ENCODE measurements at regions not wholly inside any gene's neighbourhood (a gene's known extent, or its start where the extent isn't known, plus 50 kb on each side); places are given as distances from the start of the nearest gene placed in this dataset.

- no peaks in the 10 kb centered on the region for H3K79me2 ChIP-seq (ENCODE audit: insufficient read depth, low read depth, low read length)
- H3K27ac ChIP-seq (ENCODE audit: low read depth, low read length, poor library complexity, severe bottlenecking): no peak overlapping the region
- TF ChIP-seq EZH2phosphoT487 (IDR thresholded peaks at IDR 0.05; ENCODE audit: borderline replicate concordance, low read depth, low read length) (no peak), CTCF (conservative IDR thresholded peaks at IDR 0.05; ENCODE audit: low read length) (no peak)
- H3K9me2 ChIP-seq (ENCODE audit: insufficient read depth, low read length): no peaks in the 10 kb centered on the region
- no peak overlapping the region for H2AFZ ChIP-seq (ENCODE audit: low read length)
- no peak overlapping the region for H3K4me3 ChIP-seq (ENCODE audit: low read depth, low read length, poor library complexity, severe bottlenecking)
- intact Hi-C loops (cut with micrococcal nuclease; ENCODE audit: unreplicated experiment): no loop called here
- H3K9me3 ChIP-seq (ENCODE audit: low read length): no peaks in the 10 kb centered on the region
- DNase-seq (ENCODE audit: low spot score): no peak
- CTCF ChIA-PET (ENCODE audit: unreplicated experiment): no interaction called here
- H4K20me1 ChIP-seq (ENCODE audit: insufficient read depth, low read length): no peaks in the 10 kb centered on the region
- no peak overlapping the region for H3K4me2 ChIP-seq (ENCODE audit: low read length)
- H3K36me3 ChIP-seq (ENCODE audit: insufficient read depth, low read length): no peaks in the 10 kb centered on the region
- POLR2A ChIA-PET: no interaction called here
- H3K4me1 ChIP-seq (ENCODE audit: insufficient read depth, low read length, poor library complexity, severe bottlenecking): no peaks in the 10 kb centered on the region
- no TSS peak for BruUV-seq (replicated peaks)
These were observed 189.2 kb downstream of the IRX1 start for GRCh38 chr5:3784854-3785253.

GRCh38 chr5:3786165-3786564 is 190.5 kb downstream of the IRX1 start:
- Histone ChIP-seq H3K9me3 (ENCODE audit: low read length) (no peaks in the 10 kb centered on the region), H3K4me3 (ENCODE audit: low read depth, low read length, poor library complexity, severe bottlenecking) (no peak overlapping the region), H3K4me2 (ENCODE audit: low read length) (no peak overlapping the region), H2AFZ (ENCODE audit: low read length) (no peak overlapping the region), H3K36me3 (ENCODE audit: insufficient read depth, low read length) (no peaks in the 10 kb centered on the region), H3K9me2 (ENCODE audit: insufficient read depth, low read length) (no peaks in the 10 kb centered on the region), H3K27ac (ENCODE audit: low read depth, low read length, poor library complexity, severe bottlenecking) (no peak overlapping the region), H4K20me1 (ENCODE audit: insufficient read depth, low read length) (no peaks in the 10 kb centered on the region), H3K79me2 (ENCODE audit: insufficient read depth, low read depth, low read length) (no peaks in the 10 kb centered on the region), H3K4me1 (ENCODE audit: insufficient read depth, low read length, poor library complexity, severe bottlenecking) (no peaks in the 10 kb centered on the region)
- CTCF ChIA-PET (ENCODE audit: unreplicated experiment): no interaction called here
- POLR2A ChIA-PET: no interaction called here
- intact Hi-C loops (cut with micrococcal nuclease; ENCODE audit: unreplicated experiment): no loop called here
- no peak for TF ChIP-seq EZH2phosphoT487 (IDR thresholded peaks at IDR 0.05; ENCODE audit: borderline replicate concordance, low read depth, low read length)
- no peak for TF ChIP-seq CTCF (conservative IDR thresholded peaks at IDR 0.05; ENCODE audit: low read length)
- DNase-seq (ENCODE audit: low spot score): no peak
- BruUV-seq (replicated peaks): no TSS peak

GRCh38 chr5:3786891-3787430 is 191.3 kb downstream of the IRX1 start:
- Histone ChIP-seq H3K27ac (ENCODE audit: low read depth, low read length, poor library complexity, severe bottlenecking) (no peak overlapping the region), H3K4me2 (ENCODE audit: low read length) (no peak overlapping the region), H3K9me3 (ENCODE audit: low read length) (no peaks in the 10 kb centered on the region), H3K4me3 (ENCODE audit: low read depth, low read length, poor library complexity, severe bottlenecking) (no peak overlapping the region), H3K9me2 (ENCODE audit: insufficient read depth, low read length) (no peaks in the 10 kb centered on the region), H3K79me2 (ENCODE audit: insufficient read depth, low read depth, low read length) (no peaks in the 10 kb centered on the region), H2AFZ (ENCODE audit: low read length) (no peak overlapping the region), H3K36me3 (ENCODE audit: insufficient read depth, low read length) (no peaks in the 10 kb centered on the region), H3K4me1 (ENCODE audit: insufficient read depth, low read length, poor library complexity, severe bottlenecking) (no peaks in the 10 kb centered on the region), H4K20me1 (ENCODE audit: insufficient read depth, low read length) (no peaks in the 10 kb centered on the region)
- DNase-seq (ENCODE audit: low spot score): no peak
- no peak for TF ChIP-seq CTCF (conservative IDR thresholded peaks at IDR 0.05; ENCODE audit: low read length)
- TF ChIP-seq EZH2phosphoT487 (IDR thresholded peaks at IDR 0.05; ENCODE audit: borderline replicate concordance, low read depth, low read length): no peak
- CTCF ChIA-PET (ENCODE audit: unreplicated experiment): no interaction called here
- BruUV-seq (replicated peaks): no TSS peak
- POLR2A ChIA-PET: no interaction called here
- intact Hi-C loops (cut with micrococcal nuclease; ENCODE audit: unreplicated experiment): no loop called here

All from OCI-LY7 (cell line).